Medulla oblongata (tissue), 1 donor: ENCODE measurements at regions not wholly inside any gene's neighbourhood (a gene's known extent, or its start where the extent isn't known, plus 50 kb on each side); places are given as distances from the start of the nearest gene placed in this dataset.
A peak's percentile ranks its signal among the peaks of the same experiment; 100 is the strongest.
"Not testable (repeated sequence)": the region's sequence is repeated elsewhere in the genome, so short reads cannot be mapped to it uniquely, and the experiment has no call there.

ENCODE experiments used
- DNase-seq: peaks from one replicate; pipeline ENCODE4 v3.0.0-alpha.2; 2015; ENCODE audit errors: extremely low spot score

- DNase-seq = not testable (repeated sequence)
Observed at GRCh38 chr20:29883514-29884219, 1373.8 kb upstream of the DEFB115 start.

- DNase-seq = not testable (repeated sequence)
Observed at GRCh38 chr20:29884322-29884721, 1373.1 kb upstream of the DEFB115 start.

DNA sequence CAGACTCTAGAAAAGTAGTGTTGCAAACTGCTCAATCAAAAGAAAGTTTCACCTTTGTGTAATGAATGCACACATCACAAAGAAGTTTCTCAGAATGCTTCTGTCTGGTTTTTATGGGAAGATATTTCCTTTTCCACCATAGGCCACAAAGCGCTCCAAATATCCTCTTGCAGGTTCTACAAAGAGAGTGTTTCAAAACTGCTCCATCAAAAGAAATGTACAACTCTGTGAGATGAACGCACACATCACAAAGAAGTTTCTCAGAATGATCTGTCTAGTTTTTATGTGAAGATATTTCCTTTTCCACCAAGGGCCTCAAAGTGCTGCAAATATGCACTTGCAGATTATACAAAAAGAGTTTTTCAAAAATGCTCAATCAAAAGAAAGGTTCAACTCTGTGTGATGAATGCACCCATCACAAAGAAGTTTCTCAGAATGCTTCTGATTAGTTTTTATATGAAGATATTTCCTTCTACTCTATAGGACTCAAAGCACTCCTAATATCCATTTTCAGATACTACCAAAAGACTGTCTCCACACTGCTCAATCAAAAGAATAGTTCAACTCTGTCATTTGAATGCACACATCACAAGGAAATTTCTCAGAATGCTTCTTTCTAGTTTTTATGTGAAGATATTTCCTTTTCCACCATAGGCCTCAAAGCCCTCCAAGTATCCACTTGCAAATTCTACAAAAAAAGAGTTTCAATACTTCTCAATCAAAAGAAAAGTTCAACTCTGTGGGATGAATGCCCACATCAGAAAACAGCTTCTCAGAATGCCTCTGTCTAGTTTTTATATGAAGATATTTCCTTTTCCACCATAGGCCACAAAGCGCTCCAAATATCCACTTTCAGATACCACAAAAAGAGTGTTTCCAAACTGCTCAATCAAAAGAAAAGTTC lies 1371.9 kb upstream of the DEFB115 start:
- DNase-seq = peak; percentile 22

GRCh38 chr20:29891555-29891954 lies 1365.9 kb upstream of the DEFB115 start:
- DNase-seq = not testable (repeated sequence)
